B cell (primary cell): ENCODE measurements at regions not wholly inside any gene's neighbourhood (a gene's known extent, or its start where the extent isn't known, plus 50 kb on each side); places are given as distances from the start of the nearest gene placed in this dataset.

Experiments used
- CTCF ChIP-seq: fragments of 200-600 bp; IDR thresholded peaks from one replicate; pipeline ENCODE4 v1.8.0; 2022; ENCODE audit warnings: antibody characterized with exemption, mild to moderate bottlenecking
- EZH2 ChIP-seq: IDR thresholded peaks from 2 replicates; pipeline ENCODE4 v1.6.1; 2012; ENCODE audit warnings: borderline replicate concordance, low read depth, mild to moderate bottlenecking, moderate library complexity, low read length; ENCODE audit not compliant: insufficient read depth, poor library complexity, severe bottlenecking

GRCh38 chr18:10010611-10011015 lies 96.8 kb downstream of the VAPA start:
- no peak for TF ChIP-seq CTCF
- TF ChIP-seq EZH2: no peak
